Ovary (tissue), 3 donors: ENCODE measurements at regions not wholly inside any gene's neighbourhood (a gene's known extent, or its start where the extent isn't known, plus 50 kb on each side); places are given as distances from the start of the nearest gene placed in this dataset.

ENCODE experiments used
- CTCF ChIP-seq, 3 donors: fragments of 450-650 bp in 2 of 3; fragments of 200-600 bp in 1 of 3; IDR thresholded peaks; one replicate each; pipeline versions ENCODE4 v1.5.1 to v1.8.0; 2016 to 2022; ENCODE audit warnings: antibody characterized with exemption in 3 of 3, mild to moderate bottlenecking in 1 of 3
- EP300 ChIP-seq: sonication (generic); formaldehyde crosslinking; IDR thresholded peaks from one replicate; pipeline ENCODE4 v1.6.1; 2017; ENCODE audit warnings: antibody characterized with exemption
- POLR2A ChIP-seq: fragments of 450-650 bp; IDR thresholded peaks from one replicate; pipeline ENCODE4 v1.6.1; 2017; ENCODE audit warnings: antibody characterized with exemption, mild to moderate bottlenecking, moderate library complexity
- donor health status: DM: no; HTN: no; CAD: no.

GRCh38 chr4:128596115-128596514 lies 213.4 kb upstream of the JADE1 start:
- TF ChIP-seq CTCF (IDR thresholded peaks at IDR 0.05) = no peak
- TF ChIP-seq POLR2A = no peak
- TF ChIP-seq EP300 = no peak
